Stomach (tissue), 8 donors: ENCODE measurements at regions not wholly inside any gene's neighbourhood (a gene's known extent, or its start where the extent isn't known, plus 50 kb on each side); places are given as distances from the start of the nearest gene placed in this dataset.

Source experiments
- DNase-seq, 2 donors: peaks; one replicate each; pipeline versions ENCODE4 v3.0.0 to v3.0.0-alpha.2; 2013 to 2019
- H3K27ac ChIP-seq, 5 donors: fragments of 200-600 bp in 4 of 5; sonication (generic) in 4 of 5; one replicate each; pipeline ENCODE4 v1.5.1; 2013 to 2019; ENCODE audit warnings: mild to moderate bottlenecking in 1 of 5, moderate library complexity in 1 of 5
- H3K27me3 ChIP-seq, 3 donors: fragments of 200-600 bp; sonication (generic); one replicate each; pipeline ENCODE4 v1.5.1; 2017 to 2019; ENCODE audit warnings: mixed run types in 1 of 3
- H3K36me3 ChIP-seq, 4 donors: fragments of 200-600 bp; sonication (generic); 1 replicate in 3 of 4; 2 replicates in 1 of 4; pipeline ENCODE4 v1.5.1; 2016 to 2019
- H3K4me1 ChIP-seq, 4 donors: fragments of 200-600 bp; sonication (generic); one replicate each; pipeline ENCODE4 v1.5.1; 2016 to 2019
- H3K4me3 ChIP-seq, 4 donors: fragments of 200-600 bp; sonication (generic) in 3 of 4; one replicate each; pipeline ENCODE4 v1.5.1; 2016 to 2019; ENCODE audit warnings: mild to moderate bottlenecking in 1 of 4
- H3K9me3 ChIP-seq, 4 donors: fragments of 200-600 bp; sonication (generic); one replicate each; pipeline ENCODE4 v1.5.1; 2016 to 2019
- EP300 ChIP-seq: sonication (generic); formaldehyde crosslinking; IDR thresholded peaks from one replicate; pipeline ENCODE4 v1.6.1; 2017; ENCODE audit warnings: antibody characterized with exemption
- POLR2A ChIP-seq, 4 donors: fragments of 450-650 bp; IDR thresholded peaks; one replicate each; pipeline ENCODE4 v1.6.1; 2016; ENCODE audit warnings: antibody characterized with exemption in 4 of 4, control low read depth in 2 of 4, mild to moderate bottlenecking in 1 of 4, moderate library complexity in 1 of 4
- POLR2AphosphoS5 ChIP-seq, 3 donors: sonication (generic); formaldehyde crosslinking; IDR thresholded peaks; one replicate each; pipeline ENCODE4 v1.6.1; 2016; ENCODE audit warnings: antibody characterized with exemption in 3 of 3
- WGBS, 5 donors: extraction: QIAGEN DNeasy Blood & Tissue Kit in 3 of 5; methylation state at CpG; one replicate each; pipeline versions ENCODE4 v1.1.5 to v1.1.7; 2013 to 2018; 5-methylcytosine and 5-hydroxymethylcytosine counted together
- intact Hi-C: fragments of 100-400 bp; cut with DNase I; formaldehyde crosslinking; loops from one replicate; pipeline ENCODE4 v1.15.1; 2023; ENCODE audit warnings: low total_unique reads
- TF ChIP-seq, protein P1 (sequence below), 7 experiments: fragments of 450-650 bp in 4 of 7; fragments of 200-600 bp in 3 of 7; sonication (generic) in 3 of 7; IDR thresholded peaks; one replicate each; pipeline ENCODE4 v1.5.1; 2016 to 2019; ENCODE audit warnings: antibody characterized with exemption in 7 of 7, control low read depth in 2 of 7, mild to moderate bottlenecking in 1 of 7
- donor health status: healthy with polysubstance abuse.
- donor health status: Bipolar disorder and iron deficiency.
- donor health status: healthy.

DNA sequence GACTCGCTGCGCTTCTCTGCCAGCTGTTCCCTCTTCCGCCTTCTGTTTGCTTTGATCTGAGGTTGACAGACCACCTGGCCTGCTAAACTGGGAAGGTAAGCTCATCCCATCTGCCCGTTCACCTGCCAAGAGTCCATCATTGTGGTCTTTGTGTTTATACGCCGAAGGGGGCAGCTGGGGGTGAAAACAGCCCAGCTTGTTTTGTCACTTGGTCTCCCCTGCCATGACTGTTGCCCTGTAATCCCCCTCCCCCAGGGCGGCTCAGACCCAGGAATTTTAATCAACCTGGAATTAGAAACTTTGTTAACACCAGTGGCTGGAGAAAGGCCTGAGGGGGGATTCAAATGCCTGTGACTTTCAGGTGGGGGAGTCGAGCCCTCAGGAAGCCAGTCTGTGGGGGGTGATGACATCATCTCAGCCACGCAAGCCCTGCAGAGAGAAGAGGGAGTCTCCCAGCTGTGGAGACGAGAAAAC lies 333.3 kb downstream of the BCOR start:
- TF ChIP-seq, protein P1, sequence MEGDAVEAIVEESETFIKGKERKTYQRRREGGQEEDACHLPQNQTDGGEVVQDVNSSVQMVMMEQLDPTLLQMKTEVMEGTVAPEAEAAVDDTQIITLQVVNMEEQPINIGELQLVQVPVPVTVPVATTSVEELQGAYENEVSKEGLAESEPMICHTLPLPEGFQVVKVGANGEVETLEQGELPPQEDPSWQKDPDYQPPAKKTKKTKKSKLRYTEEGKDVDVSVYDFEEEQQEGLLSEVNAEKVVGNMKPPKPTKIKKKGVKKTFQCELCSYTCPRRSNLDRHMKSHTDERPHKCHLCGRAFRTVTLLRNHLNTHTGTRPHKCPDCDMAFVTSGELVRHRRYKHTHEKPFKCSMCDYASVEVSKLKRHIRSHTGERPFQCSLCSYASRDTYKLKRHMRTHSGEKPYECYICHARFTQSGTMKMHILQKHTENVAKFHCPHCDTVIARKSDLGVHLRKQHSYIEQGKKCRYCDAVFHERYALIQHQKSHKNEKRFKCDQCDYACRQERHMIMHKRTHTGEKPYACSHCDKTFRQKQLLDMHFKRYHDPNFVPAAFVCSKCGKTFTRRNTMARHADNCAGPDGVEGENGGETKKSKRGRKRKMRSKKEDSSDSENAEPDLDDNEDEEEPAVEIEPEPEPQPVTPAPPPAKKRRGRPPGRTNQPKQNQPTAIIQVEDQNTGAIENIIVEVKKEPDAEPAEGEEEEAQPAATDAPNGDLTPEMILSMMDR (IDR thresholded peaks at IDR 0.05), result no peak
- peaks cover 3 to 11% (median 9%) of the 10 kb centered on the region in 4 donors for H3K4me1 ChIP-seq
- H3K27me3 ChIP-seq, result peaks cover 0 to 10% (median 0%) of the 10 kb centered on the region in 3 donors
- H3K4me3 ChIP-seq, result no peak overlapping the region
- no peak overlapping the region for H3K27ac ChIP-seq
- no peaks in the 10 kb centered on the region for H3K9me3 ChIP-seq
- intact Hi-C loops, result no loop called here
- H3K36me3 ChIP-seq, result no peaks in the 10 kb centered on the region
- WGBS, 5 donors, result 70 to 86% (median 83%) methylated on average over 9 to 10 of the region's 10 CpGs
- DNase-seq, result no peak

DNA sequence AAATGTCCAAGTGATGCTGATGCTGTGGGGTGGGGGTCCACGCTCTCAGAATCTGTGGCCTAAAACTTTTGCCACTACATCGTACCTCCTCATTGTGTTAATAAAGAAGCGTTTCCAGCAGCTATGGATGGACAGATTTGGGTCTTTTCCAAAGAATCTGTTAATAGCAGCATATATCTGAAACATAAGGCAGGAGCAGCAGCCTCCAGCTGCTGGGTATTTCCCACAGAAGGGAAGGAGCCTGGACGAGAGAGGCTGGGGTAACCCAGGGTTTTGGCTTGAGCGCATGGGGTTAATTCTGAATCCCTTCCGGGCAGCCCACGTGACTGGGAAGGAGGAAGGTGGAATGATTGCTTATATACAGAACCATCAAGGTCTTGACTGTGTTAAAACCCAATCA lies 332.4 kb downstream of the BCOR start:
- H3K27ac ChIP-seq, result no peak overlapping the region
- TF ChIP-seq, protein P1 (IDR thresholded peaks at IDR 0.05), result no peak
- no peak for TF ChIP-seq POLR2A (IDR thresholded peaks at IDR 0.05)
- TF ChIP-seq POLR2AphosphoS5 (IDR thresholded peaks at IDR 0.05), result no peak
- TF ChIP-seq EP300, result no peak
- intact Hi-C loops, result no loop called here
- H3K36me3 ChIP-seq, result no peaks in the 10 kb centered on the region
- no peaks in the 10 kb centered on the region for H3K9me3 ChIP-seq
- peaks cover 0 to 10% (median 0%) of the 10 kb centered on the region in 3 donors for H3K27me3 ChIP-seq
- DNase-seq, result no peak
- peaks cover 0 to 5% (median 2%) of the 10 kb centered on the region in 4 donors for H3K4me1 ChIP-seq
- WGBS, 5 donors, result 73 to 81% (median 76%) methylated on average over 6 to 7 of the region's 7 CpGs
- no peak overlapping the region for H3K4me3 ChIP-seq

DNA sequence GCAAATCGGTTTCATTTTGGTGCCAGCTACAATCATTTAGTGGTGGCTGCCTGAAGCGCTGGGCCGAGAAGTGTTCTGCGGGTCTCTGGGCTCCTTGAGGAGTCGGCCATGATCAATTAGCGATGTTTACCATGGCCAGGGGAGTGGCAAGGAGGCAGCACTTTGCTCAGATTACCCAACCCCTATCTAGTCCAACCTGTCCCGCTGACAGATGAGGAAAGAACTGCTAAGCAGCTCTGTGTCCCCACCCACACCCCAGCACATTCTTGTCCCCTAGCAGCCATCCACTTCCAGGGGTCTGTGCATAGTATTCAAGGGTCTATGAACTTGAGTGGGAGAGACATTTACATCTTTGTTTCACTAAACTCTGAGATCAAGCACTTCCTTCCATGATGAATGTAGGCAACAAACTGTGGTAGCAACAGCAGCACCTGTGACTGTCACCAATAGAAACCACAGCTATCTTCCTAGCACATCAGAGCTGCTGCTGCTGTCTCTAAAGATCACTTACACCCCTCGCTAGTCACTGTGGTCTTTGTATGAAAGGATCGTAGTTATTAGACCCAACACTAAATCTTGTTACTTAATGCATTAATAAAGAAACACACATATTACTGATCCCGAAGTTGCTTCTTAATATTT lies 331.6 kb downstream of the BCOR start:
- no peaks in the 10 kb centered on the region for H3K9me3 ChIP-seq
- WGBS, 5 donors, result 58 to 79% (median 72%) methylated on average over 4 to 10 of the region's 10 CpGs
- TF ChIP-seq POLR2AphosphoS5 (IDR thresholded peaks at IDR 0.05) (no peak), EP300 (no peak), POLR2A (IDR thresholded peaks at IDR 0.05) (no peak)
- TF ChIP-seq, protein P1 (IDR thresholded peaks at IDR 0.05), result no peak
- no peak for DNase-seq
- no peaks in the 10 kb centered on the region for H3K36me3 ChIP-seq
- no peak overlapping the region for H3K27ac ChIP-seq
- H3K27me3 ChIP-seq, result peaks cover 0 to 10% (median 0%) of the 10 kb centered on the region in 3 donors
- H3K4me3 ChIP-seq, result no peak overlapping the region
- intact Hi-C loops, result no loop called here
- H3K4me1 ChIP-seq, result no peaks in the 10 kb centered on the region

DNA sequence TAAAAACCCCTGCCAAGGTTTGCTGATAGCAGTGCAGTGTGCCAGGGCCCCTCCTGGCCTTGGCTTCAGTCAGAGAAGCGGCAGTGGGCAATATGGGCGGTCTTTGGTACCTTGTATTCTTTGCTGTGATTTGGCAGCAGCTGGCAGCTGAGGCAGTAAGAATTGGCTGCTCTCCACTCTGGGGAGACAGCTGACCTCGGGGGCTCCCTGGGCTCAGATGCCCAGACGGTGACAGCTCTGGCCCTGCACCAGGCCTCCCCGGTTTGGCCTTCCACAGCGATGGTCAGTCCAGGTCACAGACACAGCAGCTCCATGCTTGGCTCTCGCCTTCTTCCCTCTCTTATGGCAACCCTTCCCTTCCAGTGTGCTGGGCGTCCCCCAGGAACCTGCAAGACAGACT lies 330.9 kb downstream of the BCOR start:
- Histone ChIP-seq H3K36me3 (no peaks in the 10 kb centered on the region), H3K27ac (peak overlapping the region in 1 of 5 donors; percentile 61), H3K9me3 (no peaks in the 10 kb centered on the region), H3K27me3 (peaks cover 0 to 10% (median 0%) of the 10 kb centered on the region in 3 donors), H3K4me1 (peaks cover 0 to 6% (median under 1%) of the 10 kb centered on the region in 4 donors), H3K4me3 (no peak overlapping the region)
- no peak for DNase-seq
- TF ChIP-seq EP300 (no peak), POLR2A (IDR thresholded peaks at IDR 0.05) (no peak), POLR2AphosphoS5 (IDR thresholded peaks at IDR 0.05) (no peak)
- TF ChIP-seq, protein P1 (IDR thresholded peaks at IDR 0.05), result no peak
- intact Hi-C loops, result no loop called here
- 62 to 90% (median 68%) methylated on average over 2 to 8 of the region's 8 CpGs for WGBS, 5 donors
